Transverse colon (tissue), 4 donors: ENCODE measurements at regions not wholly inside any gene's neighbourhood (a gene's known extent, or its start where the extent isn't known, plus 50 kb on each side); places are given as distances from the start of the nearest gene placed in this dataset.
"Not testable (repeated sequence)": the region's sequence is repeated elsewhere in the genome, so short reads cannot be mapped to it uniquely, and the experiment has no call there.

ENCODE experiments used
- DNase-seq: peaks from one replicate; pipeline ENCODE4 v3.0.0-alpha.2; 2019
- H3K27ac ChIP-seq, 4 donors: fragments of 200-600 bp; sonication (generic); 2 replicates each; pipeline ENCODE4 v1.5.1; 2016 to 2018; ENCODE audit warnings: inconsistent platforms in 4 of 4
- H3K27me3 ChIP-seq: fragments of 200-600 bp; sonication (generic); 2 replicates; pipeline ENCODE4 v1.5.1; 2017; ENCODE audit warnings: inconsistent platforms
- H3K36me3 ChIP-seq, 4 donors: fragments of 200-600 bp; sonication (generic); 2 replicates each; pipeline ENCODE4 v1.5.1; 2017 to 2019; ENCODE audit warnings: inconsistent platforms in 4 of 4
- H3K4me1 ChIP-seq, 4 donors: fragments of 200-600 bp; sonication (generic); 2 replicates each; pipeline ENCODE4 v1.5.1; 2017 to 2020; ENCODE audit warnings: inconsistent platforms in 4 of 4
- H3K4me3 ChIP-seq, 4 donors: fragments of 200-600 bp; sonication (generic); 1 replicate in 1 of 4; 2 replicates in 3 of 4; pipeline versions ENCODE4 v1.5.1 to v1.6.1; 2017 to 2019; ENCODE audit warnings: inconsistent platforms in 4 of 4
- H3K9me3 ChIP-seq, 2 donors: fragments of 200-600 bp; sonication (generic); 2 replicates each; pipeline ENCODE4 v1.5.1; 2017 to 2019; ENCODE audit warnings: inconsistent platforms in 2 of 2
- CTCF ChIP-seq, 5 experiments: fragments of 200-600 bp in 3 of 5; fragments of 450-650 bp in 2 of 5; sonication (generic) in 3 of 5; IDR thresholded peaks; 1 replicate in 2 of 5; 2 replicates in 3 of 5; pipeline ENCODE4 v1.5.1; 2016 to 2017; ENCODE audit warnings: antibody characterized with exemption in 5 of 5, inconsistent platforms in 3 of 5, mild to moderate bottlenecking in 2 of 5, moderate library complexity in 1 of 5
- EP300 ChIP-seq: sonication (generic); formaldehyde crosslinking; IDR thresholded peaks from one replicate; pipeline ENCODE4 v1.6.1; 2017; ENCODE audit warnings: antibody characterized with exemption, low read depth
- POLR2A ChIP-seq: fragments of 450-650 bp; IDR thresholded peaks from one replicate; pipeline ENCODE4 v1.6.1; 2016; ENCODE audit warnings: antibody characterized with exemption, mild to moderate bottlenecking, moderate library complexity
- POLR2AphosphoS5 ChIP-seq, 3 donors: sonication (generic); formaldehyde crosslinking; IDR thresholded peaks; one replicate each; pipeline ENCODE4 v1.6.1; 2016; ENCODE audit warnings: antibody characterized with exemption in 3 of 3
- WGBS, 2 donors: methylation state at CpG; one replicate each; pipeline ENCODE4 v1.1.5; 2018; ENCODE audit warnings: low coverage in 1 of 2; 5-methylcytosine and 5-hydroxymethylcytosine counted together
- in situ Hi-C, 4 donors: fragments of 200-750 bp; cut with MboI; loops; one replicate each; pipeline versions ENCODE4 v1.15.0 to v1.15.1; 2017; ENCODE audit warnings: low sequenced_read_pairs in 3 of 4, low pct_ligation_motif_present in 1 of 4, low pct_unique_long_range_greater_than_20kb in 1 of 4
- intact Hi-C: fragments of 100-400 bp; cut with DNase I; formaldehyde crosslinking; loops from one replicate; pipeline ENCODE4 v1.15.1; 2023; ENCODE audit warnings: low total_unique reads

DNA sequence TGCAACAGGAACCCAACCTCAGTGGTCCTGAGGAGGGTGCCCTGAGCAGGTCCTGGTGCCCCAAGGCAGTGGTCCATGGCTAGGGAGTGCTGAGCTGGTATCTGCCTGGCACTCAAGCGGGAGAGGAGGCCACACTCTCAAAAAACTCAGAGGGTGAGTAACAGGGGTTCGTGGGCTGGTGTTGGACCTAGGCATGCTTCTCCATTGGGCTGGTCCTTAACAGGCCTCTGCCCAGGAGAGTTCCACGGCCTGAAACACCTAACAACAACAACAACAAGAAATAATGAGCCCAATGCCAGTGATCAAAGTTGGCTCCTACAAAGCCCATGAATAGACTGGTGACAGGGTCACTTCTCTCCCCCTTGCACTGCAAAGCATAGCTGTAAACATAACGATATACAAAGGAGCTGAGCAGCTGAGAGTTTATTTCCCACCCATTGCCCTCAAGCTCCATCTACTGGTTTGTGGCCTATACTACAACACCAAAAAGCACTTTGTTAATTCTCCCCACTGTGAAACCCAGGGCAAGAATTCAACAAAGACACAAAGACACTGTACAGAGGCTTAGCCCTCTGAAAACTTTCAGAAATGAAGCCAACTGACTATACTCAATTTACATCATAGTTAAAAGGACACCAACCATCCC lies 736.1 kb upstream of the ADGRL3 start:
- no peaks in the 10 kb centered on the region for H3K27me3 ChIP-seq
- peaks cover 0 to 4% of the 10 kb centered on the region in 2 donors for H3K9me3 ChIP-seq
- no peak for DNase-seq
- no peak for TF ChIP-seq POLR2AphosphoS5 (IDR thresholded peaks at IDR 0.05)
- no peak for TF ChIP-seq CTCF (IDR thresholded peaks at IDR 0.05)
- no peak for TF ChIP-seq EP300
- TF ChIP-seq POLR2A = no peak
- H3K27ac ChIP-seq = no peak overlapping the region
- 20 to 45% methylated on average over 1 to 4 of the region's 4 CpGs for WGBS, 2 donors
- intact Hi-C loops (no loop called here), in situ Hi-C loops (no loop called here)
- H3K36me3 ChIP-seq = no peaks in the 10 kb centered on the region
- no peak overlapping the region for H3K4me3 ChIP-seq
- no peaks in the 10 kb centered on the region for H3K4me1 ChIP-seq

GRCh38 chr4:60482921-60483351 lies 717.2 kb upstream of the ADGRL3 start:
- WGBS, 2 donors = 44 to 45% methylated on average over 2 of the region's 2 CpGs

DNA sequence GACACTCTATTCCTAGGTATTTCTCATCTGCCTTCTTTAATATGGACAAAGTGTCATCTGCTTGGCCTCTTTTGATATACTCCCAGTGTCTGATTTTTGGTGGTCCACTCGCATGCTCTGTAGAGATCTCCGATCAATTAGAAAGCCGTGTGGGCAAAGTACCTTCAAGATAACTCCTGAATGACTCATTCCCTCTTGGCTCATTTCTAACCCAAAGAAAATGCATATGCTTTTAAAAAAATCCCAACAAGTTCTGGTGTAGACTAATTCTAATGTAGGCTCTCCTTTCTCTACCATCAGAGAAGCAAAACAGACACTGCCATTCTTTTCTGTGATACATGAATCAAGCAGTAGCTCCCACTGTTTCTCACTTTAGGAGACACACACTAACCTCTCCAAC lies 714.9 kb upstream of the ADGRL3 start:
- no peak for DNase-seq
- no peaks in the 10 kb centered on the region for H3K27me3 ChIP-seq
- in situ Hi-C loops = no loop called here
- H3K4me3 ChIP-seq = no peak overlapping the region
- no peaks in the 10 kb centered on the region for H3K36me3 ChIP-seq
- intact Hi-C loops = no loop called here
- no peaks in the 10 kb centered on the region for H3K9me3 ChIP-seq
- TF ChIP-seq POLR2A (no peak), EP300 (no peak), POLR2AphosphoS5 (IDR thresholded peaks at IDR 0.05) (no peak), CTCF (IDR thresholded peaks at IDR 0.05) (no peak)
- 64 to 73% methylated on average over 3 of the region's 3 CpGs for WGBS, 2 donors
- no peaks in the 10 kb centered on the region for H3K4me1 ChIP-seq
- H3K27ac ChIP-seq = no peak overlapping the region

More at GRCh38 chr4:60482921-60483351, 717.2 kb upstream of the ADGRL3 start:
- TF ChIP-seq POLR2AphosphoS5 (IDR thresholded peaks at IDR 0.05) (no peak), CTCF (IDR thresholded peaks at IDR 0.05) (no peak), POLR2A (no peak), EP300 (no peak)
- no peaks in the 10 kb centered on the region for H3K4me1 ChIP-seq
- no peaks in the 10 kb centered on the region for H3K9me3 ChIP-seq
- intact Hi-C loops (no loop called here), in situ Hi-C loops (no loop called here)
- H3K27me3 ChIP-seq = no peaks in the 10 kb centered on the region
- H3K36me3 ChIP-seq = no peaks in the 10 kb centered on the region
- no peak overlapping the region for H3K27ac ChIP-seq
- H3K4me3 ChIP-seq = no peak overlapping the region
- no peak for DNase-seq

- DNase-seq, in situ Hi-C loops, H3K27ac ChIP-seq, H3K4me3 ChIP-seq, H3K27me3 ChIP-seq, H3K4me1 ChIP-seq, intact Hi-C loops, H3K9me3 ChIP-seq, H3K36me3 ChIP-seq: not testable (repeated sequence)
- WGBS, 2 donors = 51 to 73% methylated on average over 3 of the region's 3 CpGs
These were observed 712.9 kb upstream of the ADGRL3 start for GRCh38 chr4:60487118-60487761.
